HG03039 (cell line): ENCODE measurements at regions not wholly inside any gene's neighbourhood (a gene's known extent, or its start where the extent isn't known, plus 50 kb on each side); places are given as distances from the start of the nearest gene placed in this dataset.

ENCODE experiments used
- ATAC-seq: cut with Tn5 transposase; IDR thresholded peaks from one replicate; pipeline ENCODE4 v1.9.1; 2021; ENCODE audit warnings: mild to moderate bottlenecking, moderate library complexity; ENCODE audit not compliant: unreplicated experiment

- no peak for ATAC-seq
Observed at GRCh38 chr5:116856271-116856670, 281.6 kb upstream of the SEMA6A start.

- no peak for ATAC-seq
Observed at GRCh38 chr5:116853992-116854391, 279.4 kb upstream of the SEMA6A start.

GRCh38 chr5:116848954-116849581 lies 274.4 kb upstream of the SEMA6A start:
- ATAC-seq = no peak

- no peak for ATAC-seq
Observed at GRCh38 chr5:116847960-116848359, 273.3 kb upstream of the SEMA6A start.

GRCh38 chr5:116844015-116844414 lies 269.4 kb upstream of the SEMA6A start:
- no peak for ATAC-seq

GRCh38 chr5:116842514-116842961 lies 267.9 kb upstream of the SEMA6A start:
- no peak for ATAC-seq

- ATAC-seq = no peak
Observed at GRCh38 chr5:116841734-116842133, 267.1 kb upstream of the SEMA6A start.

- ATAC-seq = no peak
Observed at GRCh38 chr5:116838011-116838536, 263.5 kb upstream of the SEMA6A start.

GRCh38 chr5:116834796-116835515 lies 260.3 kb upstream of the SEMA6A start:
- no peak for ATAC-seq

- ATAC-seq = no peak
Observed at GRCh38 chr5:116830079-116830478, 255.5 kb upstream of the SEMA6A start.

- ATAC-seq = no peak
Observed at GRCh38 chr5:116827078-116827477, 252.5 kb upstream of the SEMA6A start.

- no peak for ATAC-seq
Observed at GRCh38 chr5:116825486-116825885, 250.9 kb upstream of the SEMA6A start.

GRCh38 chr5:116824751-116825438 lies 250.3 kb upstream of the SEMA6A start:
- ATAC-seq = no peak

GRCh38 chr5:116814626-116815385 lies 240.2 kb upstream of the SEMA6A start:
- ATAC-seq = no peak

- no peak for ATAC-seq
Observed at GRCh38 chr5:116813906-116814305, 239.3 kb upstream of the SEMA6A start.

GRCh38 chr5:116813356-116813755 lies 238.7 kb upstream of the SEMA6A start:
- ATAC-seq = no peak

GRCh38 chr5:116810951-116811350 lies 236.3 kb upstream of the SEMA6A start:
- ATAC-seq = no peak

GRCh38 chr5:116806836-116807235 lies 232.2 kb upstream of the SEMA6A start:
- ATAC-seq = no peak

- ATAC-seq = no peak
Observed at GRCh38 chr5:116799401-116799800, 224.8 kb upstream of the SEMA6A start.

GRCh38 chr5:116795189-116795588 lies 220.6 kb upstream of the SEMA6A start:
- no peak for ATAC-seq

- ATAC-seq = no peak
Observed at GRCh38 chr5:116789522-116789921, 214.9 kb upstream of the SEMA6A start.
